Lung (tissue), 11 donors: ENCODE measurements at regions not wholly inside any gene's neighbourhood (a gene's known extent, or its start where the extent isn't known, plus 50 kb on each side); places are given as distances from the start of the nearest gene placed in this dataset.
"Not testable (repeated sequence)": the region's sequence is repeated elsewhere in the genome, so short reads cannot be mapped to it uniquely, and the experiment has no call there.

ENCODE experiments used
- ATAC-seq: fragments of 200-7000 bp; cut with Tn5 transposase; one replicate; pipeline ENCODE4 v1.9.1; 2020; ENCODE audit warnings: moderate number of reproducible peaks; ENCODE audit not compliant: insufficient read depth, low FRiP score
- DNase-seq, 3 donors: peaks; one replicate each; pipeline ENCODE4 v3.0.0-alpha.2; 2013 to 2017
- H3K27ac ChIP-seq, 2 donors: one replicate each; pipeline ENCODE4 v1.5.1; 2013; ENCODE audit warnings: mild to moderate bottlenecking in 2 of 2, moderate library complexity in 2 of 2, control low read depth in 1 of 2, inconsistent platforms in 1 of 2, low read depth in 1 of 2, low read length in 1 of 2
- H3K27me3 ChIP-seq, 3 donors: one replicate each; pipeline ENCODE4 v1.5.1; 2013; ENCODE audit warnings: low read length in 2 of 3; ENCODE audit not compliant: control insufficient read depth in 3 of 3, insufficient read depth in 3 of 3
- H3K36me3 ChIP-seq, 4 donors: one replicate each; pipeline ENCODE4 v1.5.1; 2013; ENCODE audit warnings: low read length in 4 of 4, mild to moderate bottlenecking in 1 of 4, moderate library complexity in 1 of 4; ENCODE audit not compliant: control insufficient read depth in 4 of 4, insufficient read depth in 4 of 4
- H3K4me1 ChIP-seq, 5 donors: one replicate each; pipeline ENCODE4 v1.5.1; 2013; ENCODE audit warnings: low read length in 5 of 5, mild to moderate bottlenecking in 2 of 5, moderate library complexity in 1 of 5; ENCODE audit not compliant: control insufficient read depth in 5 of 5, insufficient read depth in 5 of 5
- H3K4me3 ChIP-seq: one replicate; pipeline ENCODE4 v1.5.1; 2013; ENCODE audit warnings: mild to moderate bottlenecking, control low read depth, moderate library complexity
- H3K9ac ChIP-seq, 2 donors: one replicate each; pipeline ENCODE4 v1.5.1; 2013; ENCODE audit warnings: low read length in 2 of 2, control low read depth in 1 of 2; ENCODE audit not compliant: insufficient read depth in 1 of 2
- H3K9me3 ChIP-seq, 4 donors: one replicate each; pipeline ENCODE4 v1.5.1; 2013; ENCODE audit warnings: low read length in 3 of 4, mild to moderate bottlenecking in 1 of 4, moderate library complexity in 1 of 4; ENCODE audit not compliant: control insufficient read depth in 4 of 4, insufficient read depth in 3 of 4
- WGBS, 2 donors: extraction: QIAGEN DNeasy Blood & Tissue Kit; methylation state at CpG; one replicate each; pipeline ENCODE4 v1.1.7; 2013; 5-methylcytosine and 5-hydroxymethylcytosine counted together
- TF ChIP-seq, protein P1 (sequence below): IDR thresholded peaks from 2 replicates; pipeline ENCODE4 v1.5.1; 2012; ENCODE audit warnings: mild to moderate bottlenecking; ENCODE audit errors: control extremely low read depth, extremely low read depth
- donor health status: control.
- donor health status: control.
- donor health status: Bipolar disorder and iron deficiency.
- donor health status: healthy.
- donor health status: DM: yes; HTN: yes; CAD: no.

DNA sequence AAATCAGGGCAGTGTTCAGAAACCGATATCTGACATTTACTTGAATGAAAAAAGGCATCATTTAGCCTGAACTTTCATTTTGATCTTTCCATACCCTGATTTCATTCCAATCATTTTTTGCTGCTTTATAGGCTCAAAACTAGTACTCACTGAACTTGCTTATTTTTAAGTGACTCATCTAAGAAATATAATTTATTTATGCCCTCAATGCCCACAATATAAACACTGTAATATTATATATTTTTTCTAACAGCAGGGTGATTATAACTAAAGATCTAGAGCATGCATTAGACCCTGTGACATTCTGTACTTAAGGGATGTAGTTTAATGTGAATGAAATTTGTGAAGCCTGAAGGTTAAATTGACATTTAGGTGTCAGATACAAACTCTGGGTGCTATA lies 446.1 kb upstream of the CDH10 start:
- H3K4me3 ChIP-seq = no peak overlapping the region
- ATAC-seq (no peak), DNase-seq (no peak)
- H3K27ac ChIP-seq = no peak overlapping the region
- no peaks in the 10 kb centered on the region for H3K36me3 ChIP-seq
- H3K9me3 ChIP-seq = peaks cover 0 to 3% (median 0%) of the 10 kb centered on the region in 4 donors
- no peaks in the 10 kb centered on the region for H3K4me1 ChIP-seq
- no peak overlapping the region for H3K9ac ChIP-seq
- H3K27me3 ChIP-seq = no peaks in the 10 kb centered on the region
- WGBS, 2 donors = 84 to 85% methylated on average over 1 of the region's 1 CpG
- TF ChIP-seq, protein P1, sequence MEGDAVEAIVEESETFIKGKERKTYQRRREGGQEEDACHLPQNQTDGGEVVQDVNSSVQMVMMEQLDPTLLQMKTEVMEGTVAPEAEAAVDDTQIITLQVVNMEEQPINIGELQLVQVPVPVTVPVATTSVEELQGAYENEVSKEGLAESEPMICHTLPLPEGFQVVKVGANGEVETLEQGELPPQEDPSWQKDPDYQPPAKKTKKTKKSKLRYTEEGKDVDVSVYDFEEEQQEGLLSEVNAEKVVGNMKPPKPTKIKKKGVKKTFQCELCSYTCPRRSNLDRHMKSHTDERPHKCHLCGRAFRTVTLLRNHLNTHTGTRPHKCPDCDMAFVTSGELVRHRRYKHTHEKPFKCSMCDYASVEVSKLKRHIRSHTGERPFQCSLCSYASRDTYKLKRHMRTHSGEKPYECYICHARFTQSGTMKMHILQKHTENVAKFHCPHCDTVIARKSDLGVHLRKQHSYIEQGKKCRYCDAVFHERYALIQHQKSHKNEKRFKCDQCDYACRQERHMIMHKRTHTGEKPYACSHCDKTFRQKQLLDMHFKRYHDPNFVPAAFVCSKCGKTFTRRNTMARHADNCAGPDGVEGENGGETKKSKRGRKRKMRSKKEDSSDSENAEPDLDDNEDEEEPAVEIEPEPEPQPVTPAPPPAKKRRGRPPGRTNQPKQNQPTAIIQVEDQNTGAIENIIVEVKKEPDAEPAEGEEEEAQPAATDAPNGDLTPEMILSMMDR = no peak

DNA sequence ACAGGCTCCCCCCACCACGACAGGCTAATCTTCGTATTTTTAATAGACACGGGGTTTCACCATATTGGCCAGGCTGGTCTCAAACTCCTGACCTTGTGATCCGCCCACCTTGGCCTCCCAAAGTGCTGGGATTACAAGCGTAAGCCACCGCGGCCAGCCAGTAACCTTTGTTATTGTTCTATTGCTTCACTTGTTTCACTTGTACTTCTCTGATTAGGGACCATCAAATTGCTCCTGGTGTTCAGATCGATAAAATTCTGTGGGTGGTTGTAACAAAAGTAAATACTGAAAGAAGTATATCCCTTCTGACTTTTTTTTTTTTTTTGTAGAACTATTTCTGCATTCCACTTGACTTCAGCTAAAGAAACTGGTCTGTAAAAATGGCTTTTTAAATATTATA lies 445.5 kb upstream of the CDH10 start:
- DNase-seq (no peak), ATAC-seq (no peak)
- H3K27ac ChIP-seq = no peak overlapping the region
- no peaks in the 10 kb centered on the region for H3K36me3 ChIP-seq
- no peaks in the 10 kb centered on the region for H3K4me1 ChIP-seq
- H3K9me3 ChIP-seq = peaks cover 0 to 3% (median 0%) of the 10 kb centered on the region in 4 donors
- 92 to 95% methylated on average over 8 of the region's 8 CpGs for WGBS, 2 donors
- no peaks in the 10 kb centered on the region for H3K27me3 ChIP-seq
- H3K9ac ChIP-seq = no peak overlapping the region
- H3K4me3 ChIP-seq = no peak overlapping the region
- TF ChIP-seq, protein P1 = no peak

DNA sequence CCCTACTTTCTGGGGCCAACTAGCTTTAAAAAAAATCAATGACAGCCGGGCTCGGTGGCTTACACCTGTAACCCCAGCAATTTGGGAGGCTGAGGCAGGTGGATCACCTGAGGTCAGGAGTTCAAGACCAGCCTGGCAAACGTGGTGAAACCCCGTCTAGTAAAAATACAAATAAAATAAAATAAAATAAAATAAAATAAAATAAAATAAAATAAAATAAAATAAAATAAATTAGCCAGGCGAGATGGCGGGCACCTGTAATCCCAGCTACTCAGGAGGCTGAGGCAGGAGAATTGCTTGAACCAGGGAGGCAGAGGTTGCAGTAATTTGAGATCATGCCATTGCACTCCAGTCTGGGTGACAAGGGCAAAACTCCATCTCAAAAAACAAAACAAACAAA lies 443.9 kb upstream of the CDH10 start:
- not testable (repeated sequence) for H3K27me3 ChIP-seq, DNase-seq, H3K9me3 ChIP-seq, H3K4me3 ChIP-seq, H3K27ac ChIP-seq, H3K9ac ChIP-seq, H3K4me1 ChIP-seq, H3K36me3 ChIP-seq, ATAC-seq
- 89 to 92% methylated on average over 6 of the region's 6 CpGs for WGBS, 2 donors

DNA sequence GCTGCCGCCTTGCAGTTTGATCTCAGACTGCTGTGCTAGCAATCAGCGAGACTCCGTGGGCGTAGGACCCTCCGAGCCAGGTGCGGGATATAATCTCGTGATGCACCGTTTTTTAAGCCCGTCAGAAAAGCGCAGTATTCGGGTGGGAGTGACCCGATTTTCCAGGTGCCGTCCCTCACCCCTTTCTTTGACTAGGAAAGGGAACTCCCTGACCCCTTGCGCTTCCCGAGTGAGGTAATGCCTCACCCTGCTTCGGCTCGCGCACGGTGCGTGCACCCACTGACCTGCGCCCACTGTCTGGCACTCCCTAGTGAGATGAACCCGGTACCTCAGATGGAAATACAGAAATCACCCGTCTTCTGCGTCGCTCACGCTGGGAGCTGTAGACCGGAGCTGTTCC lies 438.5 kb upstream of the CDH10 start:
- 97 to 99% methylated on average over 13 to 24 of the region's 27 CpGs for WGBS, 2 donors
- DNase-seq, H3K4me1 ChIP-seq, H3K36me3 ChIP-seq, H3K9me3 ChIP-seq, H3K4me3 ChIP-seq, H3K27me3 ChIP-seq, H3K27ac ChIP-seq, ATAC-seq, H3K9ac ChIP-seq: not testable (repeated sequence)

DNA sequence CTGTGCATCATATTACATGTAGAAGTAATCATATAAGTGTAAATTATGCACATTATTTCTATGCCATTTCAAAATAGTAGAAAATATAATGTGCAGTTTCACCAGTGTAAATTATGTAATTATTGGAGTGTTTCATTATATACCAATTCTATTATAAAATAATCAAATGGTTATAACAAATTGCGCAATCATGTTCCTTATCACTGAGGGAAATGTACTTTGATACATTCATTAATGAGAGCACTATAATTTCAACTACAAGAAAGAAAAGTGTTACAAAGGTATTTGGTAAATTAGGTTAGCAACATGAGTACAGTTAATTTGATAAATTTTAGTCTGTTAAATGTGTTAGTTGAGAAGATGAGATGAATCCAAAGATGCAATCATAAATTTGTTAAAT lies 421.5 kb upstream of the CDH10 start:
- no peaks in the 10 kb centered on the region for H3K36me3 ChIP-seq
- ATAC-seq = no peak
- DNase-seq = no peak
- WGBS, 2 donors = 86 to 94% methylated on average over 1 of the region's 1 CpG
- H3K9me3 ChIP-seq = peaks cover 0 to 3% (median under 1%) of the 10 kb centered on the region in 4 donors
- no peaks in the 10 kb centered on the region for H3K4me1 ChIP-seq
- H3K27me3 ChIP-seq = no peaks in the 10 kb centered on the region
- TF ChIP-seq, protein P1 = no peak
- no peak overlapping the region for H3K27ac ChIP-seq
- no peak overlapping the region for H3K4me3 ChIP-seq
- no peak overlapping the region for H3K9ac ChIP-seq
